IPS-NIHi7 (cell line): ENCODE measurements at regions not wholly inside any gene's neighbourhood (a gene's known extent, or its start where the extent isn't known, plus 50 kb on each side); places are given as distances from the start of the nearest gene placed in this dataset.
"Not testable (repeated sequence)": the region's sequence is repeated elsewhere in the genome, so short reads cannot be mapped to it uniquely, and the experiment has no call there.

ENCODE experiments used
- DNase-seq: peaks from one replicate; pipeline ENCODE4 v3.0.0; 2012; ENCODE audit warnings: mixed read lengths; ENCODE audit errors: extremely low spot score

DNA sequence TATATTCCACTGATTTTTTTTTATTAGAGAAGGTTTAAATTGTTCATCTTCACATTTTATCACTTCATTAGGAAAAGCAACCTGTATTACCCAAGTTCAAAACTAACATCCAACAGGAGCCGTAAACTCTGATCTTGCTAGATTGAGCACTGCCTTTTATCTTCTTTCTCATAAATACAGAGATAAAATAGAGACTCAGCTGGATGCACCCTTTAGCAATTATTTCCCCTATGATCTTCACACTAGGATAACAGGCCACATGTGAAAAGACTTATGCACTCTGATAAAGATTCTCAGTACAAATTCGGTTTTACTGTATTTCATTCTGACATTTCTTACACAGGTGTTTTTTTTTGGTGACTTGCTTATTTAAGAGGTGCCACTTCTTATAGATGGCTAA, 2438.2 kb upstream of the PCDH20 start:
- no peak for DNase-seq

DNA sequence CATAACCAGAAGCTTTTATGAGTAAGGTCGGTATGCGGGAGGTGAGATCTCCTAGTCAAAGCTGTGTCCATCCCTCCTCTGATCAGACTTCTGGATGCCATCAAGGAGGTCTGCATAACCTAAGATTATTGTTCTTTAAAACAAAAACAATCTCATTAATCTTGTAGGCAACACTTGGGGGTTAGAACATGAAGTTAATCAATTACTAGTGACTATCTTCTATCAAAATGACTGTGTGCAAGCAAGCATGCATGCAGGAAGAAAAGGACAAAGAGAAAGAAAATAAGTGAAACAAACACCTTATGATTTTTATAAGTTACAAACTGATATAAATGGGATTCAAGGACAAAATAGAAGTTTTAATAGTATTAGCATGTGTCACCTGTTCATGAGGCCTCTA, 2435.9 kb upstream of the PCDH20 start:
- no peak for DNase-seq

DNA sequence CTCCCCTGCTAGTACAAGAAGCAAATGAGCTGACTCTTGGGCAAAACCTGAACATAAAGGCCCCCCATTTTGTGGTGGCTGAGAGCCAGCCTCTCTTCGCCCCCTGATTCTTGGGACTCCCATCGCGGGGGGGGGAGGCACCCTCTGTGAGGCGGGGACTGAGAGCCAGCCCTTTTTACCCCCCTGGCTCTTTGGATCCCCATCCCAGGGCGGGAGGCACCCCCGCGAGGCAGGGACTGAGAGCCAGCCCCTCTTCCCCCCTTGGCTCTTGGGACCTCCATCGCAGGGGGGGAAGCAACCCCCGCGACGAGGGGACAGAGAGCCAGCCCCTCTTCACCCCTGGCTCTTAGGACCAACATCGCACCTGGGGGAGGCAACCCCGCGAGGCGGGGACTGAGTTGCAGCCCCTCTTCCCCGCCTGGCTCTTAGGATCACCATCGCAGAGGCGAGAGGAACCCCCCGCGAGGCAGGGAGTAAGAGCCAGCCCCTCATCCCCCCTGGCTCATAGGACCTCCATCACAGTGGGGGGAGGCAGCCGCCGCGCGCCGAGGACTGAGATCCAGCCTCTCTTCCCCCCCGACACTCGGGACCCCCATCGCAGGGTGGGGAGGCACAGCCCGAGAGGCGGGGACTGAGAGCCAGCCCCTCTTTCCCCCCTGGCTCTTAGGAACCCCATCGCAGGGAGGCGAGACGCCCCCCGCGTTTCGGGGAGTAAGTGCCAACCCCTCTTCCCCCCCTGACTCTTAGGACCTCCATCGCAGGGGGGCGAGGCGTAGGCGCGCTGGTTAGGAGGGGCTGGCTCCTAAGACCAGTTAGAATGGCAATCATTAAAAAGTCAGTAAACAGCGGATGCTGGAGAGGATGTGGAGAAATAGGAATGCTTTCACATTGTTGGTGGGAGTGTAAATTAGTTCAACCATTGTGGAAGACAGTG, 2428.4 kb upstream of the PCDH20 start:
- DNase-seq: no peak

DNA sequence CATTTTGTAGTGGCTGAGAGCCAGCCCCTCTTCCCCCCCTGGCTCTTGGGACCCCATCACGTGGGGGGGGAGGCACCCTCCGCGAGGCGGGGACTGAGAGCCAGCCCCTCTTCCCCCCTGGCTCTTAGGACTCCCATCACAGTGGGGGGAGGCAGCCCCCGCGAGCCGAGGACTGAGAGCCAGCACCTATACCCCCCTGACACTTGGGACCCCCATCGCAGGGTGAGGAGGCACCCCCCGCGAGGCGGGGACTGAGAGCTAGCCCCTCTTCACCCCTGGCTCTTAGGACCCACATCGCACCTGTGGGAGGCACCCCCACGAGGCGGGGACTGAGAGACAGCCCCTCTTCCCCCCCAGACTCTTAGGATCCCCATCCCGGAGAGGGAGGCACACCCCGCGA, 2426.5 kb upstream of the PCDH20 start:
- no peak for DNase-seq

DNA sequence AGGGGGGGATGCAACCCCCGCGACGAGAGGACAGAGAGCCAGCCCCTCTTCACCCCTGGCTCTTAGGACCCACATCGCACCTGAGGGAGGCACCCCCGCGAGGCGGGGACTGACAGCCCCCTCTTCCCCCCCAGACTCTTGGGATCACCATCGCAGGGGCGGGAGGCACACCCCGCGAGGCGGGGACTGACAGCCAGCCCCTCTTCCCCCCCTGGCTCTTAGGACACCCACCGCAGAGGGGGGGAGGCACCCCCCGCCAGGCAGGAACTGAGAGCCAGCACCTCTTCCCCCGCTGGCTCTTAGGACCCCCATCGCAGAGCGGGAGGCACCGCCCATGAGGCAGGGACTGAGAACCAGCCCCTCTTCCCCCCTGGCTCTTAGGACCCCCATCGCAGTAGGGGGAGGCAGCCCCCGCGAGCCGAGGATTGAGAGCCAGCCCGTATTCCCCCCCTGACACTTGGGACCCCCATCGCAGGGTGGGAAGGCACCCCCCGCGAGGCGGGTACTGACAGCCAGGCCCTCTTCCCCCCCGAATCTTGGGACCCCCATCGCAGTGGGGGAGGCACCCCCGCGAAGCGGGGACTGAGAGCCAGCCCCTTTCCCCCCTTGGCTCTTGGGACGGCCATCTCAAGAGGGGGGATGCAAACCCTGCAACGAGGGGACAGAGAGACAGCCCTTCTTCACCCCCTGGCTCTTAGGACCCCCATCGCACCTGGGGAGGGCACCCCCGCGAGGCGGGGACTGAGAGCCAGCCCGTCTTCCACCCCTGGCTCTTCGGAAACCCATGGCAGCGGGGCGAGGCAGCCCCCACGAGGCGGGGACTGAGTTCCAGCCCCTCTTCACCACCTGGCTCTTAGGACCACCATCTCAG, 2425.1 kb upstream of the PCDH20 start:
- no peak for DNase-seq

DNA sequence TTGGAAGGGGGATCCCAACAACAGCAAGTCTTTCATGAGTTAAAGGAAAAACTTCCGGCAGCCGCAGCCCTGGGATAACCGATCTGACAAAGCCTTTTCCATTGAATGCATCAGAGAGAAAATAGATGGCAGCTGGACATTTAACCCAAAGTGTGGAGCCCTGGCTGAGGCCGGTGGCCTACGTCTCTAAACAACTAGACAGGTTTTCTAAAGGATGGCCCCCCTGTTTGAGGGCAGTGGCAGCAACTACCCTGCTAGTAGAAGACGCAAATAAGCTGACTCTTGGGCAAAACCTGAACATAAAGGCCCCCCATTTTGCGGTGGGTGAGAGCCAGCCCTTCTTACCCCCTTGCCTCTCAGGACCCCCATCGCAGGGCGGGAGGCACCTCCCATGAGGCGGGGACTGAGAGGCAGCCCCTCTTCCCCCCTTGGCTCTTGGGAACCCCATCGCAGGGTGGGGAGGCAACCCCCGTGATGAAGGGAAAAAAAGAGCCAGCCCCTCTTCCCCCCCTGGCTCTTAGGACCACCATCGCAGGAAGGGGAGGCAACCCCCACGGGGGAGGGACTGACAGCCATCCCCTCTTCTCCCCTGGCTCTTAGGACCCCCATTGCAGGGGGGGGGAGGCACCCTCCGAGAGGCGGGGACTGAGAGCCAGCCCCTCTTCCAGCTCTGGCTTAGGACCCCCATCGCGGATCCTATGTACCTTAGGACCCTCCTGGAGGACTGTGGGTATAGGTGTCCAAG, 2422.9 kb upstream of the PCDH20 start:
- no peak for DNase-seq

DNA sequence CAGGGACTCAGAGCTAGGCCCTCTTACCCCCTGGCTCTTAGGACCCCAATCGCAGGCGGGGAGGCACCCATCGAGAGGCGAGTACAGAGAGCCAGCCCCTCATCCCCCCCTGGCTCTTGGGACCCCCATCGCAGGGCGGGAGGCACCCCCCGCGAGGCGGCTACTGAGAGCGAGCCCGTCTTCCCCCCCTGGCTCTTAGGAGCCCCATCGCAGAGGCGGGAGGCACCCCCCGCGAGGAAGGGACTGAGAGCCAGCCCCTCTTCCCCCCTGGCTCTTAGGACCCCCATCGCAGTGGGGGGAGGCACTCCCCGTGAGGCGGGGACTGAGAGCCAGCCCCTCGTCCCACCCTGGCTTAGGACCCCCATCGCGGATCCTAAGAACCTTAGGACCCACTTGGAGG, 2422.1 kb upstream of the PCDH20 start:
- DNase-seq: not testable (repeated sequence)

DNA sequence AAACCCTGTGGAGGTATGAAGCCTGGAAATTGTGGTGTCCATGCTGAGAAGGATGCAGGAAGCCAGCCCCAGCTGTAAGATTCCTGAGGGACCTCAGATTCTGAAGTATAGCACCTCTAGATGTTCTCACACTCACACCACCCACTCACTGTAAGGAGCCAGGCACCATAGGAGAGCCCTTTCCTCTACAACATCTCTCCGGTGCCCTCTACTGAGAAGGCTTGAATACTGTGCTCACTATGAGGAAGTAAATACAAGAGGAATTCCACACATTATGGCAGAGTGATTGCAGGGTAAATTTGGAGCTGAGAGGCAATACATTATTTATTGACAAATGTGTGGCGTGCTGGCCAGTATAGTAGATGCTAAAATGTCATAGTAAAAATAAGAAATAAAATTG, 2414.0 kb upstream of the PCDH20 start:
- DNase-seq: not testable (repeated sequence)

DNA sequence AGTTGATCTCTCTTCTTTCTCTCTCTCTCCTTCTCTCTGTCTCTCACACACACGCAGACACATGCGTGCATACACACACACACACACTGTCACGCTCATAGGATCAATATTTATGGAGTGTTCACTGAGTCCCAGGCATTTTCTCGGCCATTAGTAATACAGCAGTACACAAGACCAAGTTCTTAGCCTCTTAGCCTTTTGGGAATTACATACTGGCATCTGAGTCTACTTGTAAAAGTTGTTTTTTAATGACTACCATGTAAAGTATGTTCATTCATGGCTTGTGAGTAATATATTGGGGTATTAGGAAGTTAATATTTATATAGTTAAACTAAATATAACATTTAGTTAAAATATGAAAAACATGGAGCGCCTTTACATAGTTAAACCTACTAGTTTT, 2406.1 kb upstream of the PCDH20 start:
- not testable (repeated sequence) for DNase-seq

DNA sequence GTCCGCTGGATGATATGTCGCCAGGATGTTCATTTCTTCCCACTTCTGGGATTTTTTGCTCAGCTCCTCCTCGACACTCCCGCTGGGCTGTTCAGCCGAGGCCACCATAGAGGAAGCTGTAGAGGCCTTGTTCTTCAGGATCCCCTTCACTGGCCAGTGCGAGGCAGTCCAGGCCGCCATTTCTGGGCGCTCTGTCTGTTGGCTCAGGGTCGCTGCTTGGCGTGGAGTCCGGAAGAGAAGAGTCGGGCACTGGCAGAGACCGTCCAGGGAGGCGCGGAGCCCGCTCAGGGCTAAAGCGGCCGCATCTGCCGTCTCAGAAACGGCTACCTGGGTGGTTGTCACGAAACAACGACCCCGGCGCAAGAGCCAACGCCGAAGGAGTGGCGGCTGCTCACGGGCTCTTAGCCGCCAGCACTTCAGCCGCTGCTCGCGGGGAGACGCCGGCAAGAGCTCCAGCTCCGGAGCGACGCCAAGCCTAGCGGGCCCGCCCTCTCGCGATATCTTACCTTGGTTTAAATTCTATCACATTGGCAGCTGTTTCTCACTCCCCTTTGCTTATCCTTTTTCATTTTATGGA, 2395.9 kb upstream of the PCDH20 start:
- DNase-seq: not testable (repeated sequence)

DNA sequence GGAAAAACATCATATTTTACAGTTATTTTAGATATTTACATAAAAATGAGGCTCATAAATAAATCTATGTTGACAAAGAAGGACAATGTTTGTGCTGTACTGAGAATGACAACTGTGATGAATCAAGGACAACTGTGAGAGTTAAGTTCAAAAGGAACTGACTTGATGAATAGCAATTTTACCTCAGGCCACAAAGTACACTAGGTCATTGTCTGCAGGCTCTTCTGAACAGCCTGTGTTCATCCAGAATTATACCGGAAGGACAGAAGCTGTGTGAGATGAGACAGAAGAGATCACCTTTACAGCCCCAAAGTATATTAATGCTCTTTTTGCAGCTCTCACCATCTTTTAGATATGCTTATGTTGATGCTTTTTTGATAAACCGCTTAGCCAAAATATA, 2375.5 kb upstream of the PCDH20 start:
- DNase-seq: not testable (repeated sequence)

DNA sequence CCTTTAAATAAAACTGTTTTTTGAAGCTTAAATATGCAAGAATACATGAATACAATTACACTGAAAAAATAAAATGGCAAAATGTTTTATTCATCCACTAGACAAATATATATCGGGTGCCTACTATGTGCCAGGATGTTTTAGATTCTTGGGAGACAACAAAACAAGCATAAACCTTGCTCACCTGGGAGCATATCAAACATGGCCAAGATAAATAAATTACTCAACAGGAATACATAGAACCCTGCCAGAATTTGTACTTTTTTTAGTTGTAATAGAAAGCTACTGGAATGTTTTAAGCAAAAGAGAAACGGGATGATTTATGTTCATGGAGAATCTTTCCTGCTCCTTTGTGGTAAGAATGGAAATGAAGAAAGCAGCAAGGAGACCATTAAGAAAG, 2358.5 kb upstream of the PCDH20 start:
- no peak for DNase-seq

DNA sequence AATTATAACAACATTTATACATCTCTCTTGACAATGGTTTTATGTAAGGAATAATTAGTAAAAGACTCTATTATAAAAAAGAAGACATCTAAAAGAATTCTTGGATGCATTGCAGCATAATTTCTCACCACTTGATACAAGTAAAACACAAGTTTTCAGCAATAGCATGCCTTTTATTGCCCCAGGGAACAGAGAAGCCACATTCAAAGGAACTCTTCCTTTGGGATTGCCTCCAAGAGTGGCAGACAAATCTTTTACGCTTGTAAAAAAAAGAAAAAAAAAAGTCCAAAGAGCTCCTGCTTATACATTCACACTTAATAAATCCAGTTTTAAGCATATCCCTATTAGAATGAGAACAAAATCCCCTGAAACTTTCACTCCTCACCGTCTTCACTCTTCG, 2357.8 kb upstream of the PCDH20 start:
- DNase-seq: no peak

DNA sequence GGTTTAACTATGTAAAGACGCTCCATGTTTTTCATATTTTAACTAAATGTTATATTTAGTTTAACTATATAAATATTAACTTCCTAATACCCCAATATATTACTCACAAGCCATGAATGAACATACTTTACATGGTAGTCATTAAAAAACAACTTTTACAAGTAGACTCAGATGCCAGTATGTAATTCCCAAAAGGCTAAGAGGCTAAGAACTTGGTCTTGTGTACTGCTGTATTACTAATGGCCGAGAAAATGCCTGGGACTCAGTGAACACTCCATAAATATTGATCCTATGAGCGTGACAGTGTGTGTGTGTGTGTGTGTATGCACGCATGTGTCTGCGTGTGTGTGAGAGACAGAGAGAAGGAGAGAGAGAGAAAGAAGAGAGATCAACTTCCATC, 2342.0 kb upstream of the PCDH20 start:
- not testable (repeated sequence) for DNase-seq

DNA sequence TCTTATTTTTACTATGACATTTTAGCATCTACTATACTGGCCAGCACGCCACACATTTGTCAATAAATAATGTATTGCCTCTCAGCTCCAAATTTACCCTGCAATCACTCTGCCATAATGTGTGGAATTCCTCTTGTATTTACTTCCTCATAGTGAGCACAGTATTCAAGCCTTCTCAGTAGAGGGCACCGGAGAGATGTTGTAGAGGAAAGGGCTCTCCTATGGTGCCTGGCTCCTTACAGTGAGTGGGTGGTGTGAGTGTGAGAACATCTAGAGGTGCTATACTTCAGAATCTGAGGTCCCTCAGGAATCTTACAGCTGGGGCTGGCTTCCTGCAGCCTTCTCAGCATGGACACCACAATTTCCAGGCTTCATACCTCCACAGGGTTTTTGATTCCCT, 2334.2 kb upstream of the PCDH20 start:
- DNase-seq: not testable (repeated sequence)

DNA sequence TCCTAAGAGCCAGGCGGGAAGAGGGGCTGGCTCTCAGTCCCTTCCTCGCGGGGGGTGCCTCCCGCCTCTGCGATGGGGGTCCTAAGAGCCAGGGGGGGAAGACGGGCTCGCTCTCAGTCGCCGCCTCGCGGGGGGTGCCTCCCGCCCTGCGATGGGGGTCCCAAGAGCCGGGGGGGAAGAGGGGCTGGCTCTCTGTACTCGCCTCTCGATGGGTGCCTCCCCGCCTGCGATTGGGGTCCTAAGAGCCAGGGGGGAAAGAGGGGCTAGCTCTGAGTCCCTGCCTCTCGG, 2326.1 kb upstream of the PCDH20 start:
- DNase-seq: not testable (repeated sequence)

DNA sequence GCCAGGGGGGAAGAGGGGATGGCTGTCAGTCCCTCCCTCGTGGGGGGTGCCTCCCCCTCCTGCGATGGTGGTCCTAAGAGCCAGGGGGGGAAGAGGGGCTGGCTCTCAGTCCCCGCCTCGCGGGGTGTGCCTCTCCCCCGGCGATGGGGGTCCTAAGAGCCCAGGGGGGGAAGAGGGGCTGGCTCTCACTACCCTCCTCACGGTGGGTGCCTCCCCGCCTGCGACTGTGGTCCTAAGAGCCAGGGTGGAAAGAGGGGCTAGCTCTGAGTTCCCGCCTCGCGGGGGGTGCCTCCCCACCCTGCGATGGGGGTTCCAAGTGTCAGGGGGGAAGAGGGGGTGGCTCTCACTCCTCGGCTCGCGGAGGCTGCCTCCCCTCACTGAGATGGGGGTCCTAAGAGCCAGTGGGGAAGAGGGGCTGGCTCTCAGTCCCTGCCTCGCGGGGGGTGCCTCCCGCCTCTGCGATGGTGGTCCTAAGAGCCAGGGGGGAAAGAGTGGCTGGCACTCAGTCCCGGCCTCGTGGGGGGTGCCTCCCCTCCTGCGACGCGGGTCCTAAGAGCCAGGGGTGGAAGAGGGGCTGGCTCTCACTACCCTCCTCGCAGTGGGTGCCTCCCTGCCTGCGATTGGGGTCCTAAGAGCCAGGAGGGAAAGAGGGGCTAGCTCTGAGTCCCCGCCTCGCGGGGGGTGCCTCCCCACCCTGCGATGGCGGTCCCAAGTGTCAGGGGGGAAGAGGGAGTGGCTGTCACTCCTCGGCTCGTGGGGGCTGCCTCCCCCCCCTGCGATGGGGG, 2325.6 kb upstream of the PCDH20 start:
- no peak for DNase-seq

DNA sequence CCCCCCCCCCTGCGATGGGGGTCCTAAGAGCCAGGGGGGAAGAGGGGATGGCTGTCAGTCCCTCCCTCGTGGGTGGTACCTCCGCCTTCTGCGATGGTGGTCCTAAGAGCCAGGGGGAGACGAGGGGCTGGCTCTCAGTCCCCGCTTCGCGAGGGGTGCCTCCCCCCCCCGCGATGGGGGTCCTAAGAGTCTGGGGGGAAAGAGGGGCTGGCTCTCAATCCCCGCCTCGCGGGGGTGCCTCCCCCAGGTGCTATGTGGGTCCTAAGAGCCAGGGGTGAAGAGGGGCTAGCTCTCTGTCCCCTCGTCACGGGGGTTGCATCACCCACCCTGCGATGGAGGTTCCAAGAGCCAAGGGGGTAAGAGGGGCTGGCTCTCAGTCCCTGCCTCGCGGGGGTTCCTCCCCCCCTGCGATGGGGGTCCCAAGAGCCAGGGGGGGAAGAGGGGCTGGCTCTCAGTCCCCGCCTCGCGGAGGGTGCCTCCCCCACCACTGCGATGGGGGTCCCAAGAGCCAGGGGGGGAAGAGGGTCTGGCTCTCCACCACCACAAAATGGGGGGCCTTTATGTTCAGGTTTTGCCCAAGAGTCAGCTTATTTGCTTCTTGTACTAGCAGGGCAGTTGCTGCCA, 2323.6 kb upstream of the PCDH20 start:
- DNase-seq: not testable (repeated sequence)

DNA sequence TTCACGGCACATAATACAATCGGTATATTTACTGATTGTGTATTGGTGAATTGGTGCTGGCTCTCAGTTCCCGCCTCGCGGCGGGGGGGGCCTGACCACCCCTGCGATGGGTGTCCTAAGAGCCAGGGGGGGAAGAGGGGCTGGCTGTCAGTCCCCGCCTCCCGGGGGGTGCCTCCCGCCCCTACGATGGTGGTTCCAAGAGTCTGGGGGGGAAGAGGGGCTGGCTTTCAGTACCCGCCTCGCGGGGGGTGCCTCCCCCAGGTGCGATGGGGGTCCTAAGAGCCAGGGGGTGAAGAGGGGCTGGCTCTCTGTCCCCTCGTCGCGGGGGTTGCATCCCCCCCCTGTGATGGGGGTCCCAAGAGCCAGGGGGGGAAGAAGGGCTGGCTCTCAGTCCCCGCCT, 2321.8 kb upstream of the PCDH20 start:
- no peak for DNase-seq

DNA sequence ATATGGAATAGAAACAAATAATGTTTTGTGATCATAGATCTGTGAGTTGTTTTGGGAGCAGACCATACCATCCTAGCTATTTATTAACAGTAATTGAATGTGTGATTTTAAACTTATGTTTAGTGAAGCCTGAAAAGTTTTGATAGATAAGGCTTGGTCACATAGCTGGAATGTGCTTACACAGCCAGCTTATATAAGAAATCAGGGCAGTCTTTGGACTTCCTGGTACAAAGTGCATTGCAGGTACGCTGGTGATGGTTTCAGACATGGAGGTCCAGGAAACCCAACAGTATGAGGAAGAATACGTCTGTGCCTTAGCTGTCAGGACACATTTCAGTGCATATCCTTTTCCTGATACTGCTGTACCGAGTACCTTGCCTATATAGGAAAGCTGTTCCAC, 2316.2 kb upstream of the PCDH20 start:
- DNase-seq: no peak

DNA sequence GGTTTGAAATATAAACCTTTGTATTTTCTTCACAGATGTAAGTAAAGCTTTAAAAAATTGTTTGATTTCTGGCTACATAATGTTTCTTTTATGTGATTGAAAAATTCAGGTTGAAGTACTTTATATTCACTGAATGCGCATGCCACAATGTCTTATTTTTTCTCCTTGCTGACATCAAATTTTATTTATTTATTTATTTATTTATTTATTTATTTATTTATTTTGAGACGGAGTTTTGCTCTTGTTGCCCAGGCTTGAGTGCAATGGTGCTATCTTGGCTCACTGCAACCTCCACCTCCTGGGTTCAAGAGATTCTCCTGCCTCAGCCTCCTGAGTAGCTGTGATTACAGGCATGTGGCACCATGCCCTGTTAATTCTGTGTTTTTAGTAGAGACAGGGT, 2296.5 kb upstream of the PCDH20 start:
- not testable (repeated sequence) for DNase-seq
